ENCODE measurements at regions not wholly inside any gene's neighbourhood (a gene's known extent, or its start where the extent isn't known, plus 50 kb on each side); places are given as distances from the start of the nearest gene placed in this dataset.

DNA sequence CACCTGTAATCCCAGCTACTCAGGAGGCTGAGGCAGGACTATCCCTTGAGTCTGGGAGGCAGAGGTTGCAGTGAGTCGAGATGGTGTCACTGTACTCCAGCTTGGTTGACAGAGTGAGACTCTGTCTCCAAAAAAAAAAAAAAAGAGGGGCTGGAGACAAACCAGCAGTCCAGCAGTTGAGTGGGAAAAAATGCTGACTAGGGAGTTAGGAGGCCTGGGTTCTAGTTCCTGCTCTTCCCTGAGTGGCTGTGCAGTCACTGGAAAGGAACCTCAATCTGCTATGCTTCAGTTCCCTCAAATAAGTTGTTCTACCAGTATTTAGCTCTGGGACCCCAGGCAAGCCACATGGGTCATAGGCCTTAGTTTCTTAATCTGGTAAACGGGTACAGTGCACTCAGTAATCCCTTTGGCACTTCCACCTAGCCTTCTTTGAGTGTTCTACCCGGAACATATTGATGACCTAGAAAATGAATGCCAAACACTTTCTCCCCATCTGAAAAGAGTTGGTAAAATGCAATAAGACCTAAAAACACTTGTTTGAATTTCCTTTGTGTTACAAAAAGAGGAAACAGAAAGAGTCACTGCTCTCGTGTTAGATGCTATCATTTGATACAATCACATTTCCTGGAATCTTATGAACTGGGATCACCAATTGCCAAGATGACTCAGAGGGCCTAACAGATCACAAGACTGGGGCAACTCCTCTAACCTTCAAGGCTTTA lies 99.3 kb upstream of the EGFL6 start:
- TF ChIP-seq POLR2AphosphoS5 (IDR thresholded peaks at IDR 0.05; ENCODE audit: borderline replicate concordance, low read depth, low read length): no peak
- TF ChIP-seq EZH2 (IDR thresholded peaks at IDR 0.05): no peak

All from SK-N-MC (cell line).